Esophagus (tissue), 2 donors: ENCODE measurements at regions not wholly inside any gene's neighbourhood (a gene's known extent, or its start where the extent isn't known, plus 50 kb on each side); places are given as distances from the start of the nearest gene placed in this dataset.
"Not testable (repeated sequence)": the region's sequence is repeated elsewhere in the genome, so short reads cannot be mapped to it uniquely, and the experiment has no call there.

ENCODE experiments used
- H3K27ac ChIP-seq, 2 donors: one replicate each; pipeline ENCODE4 v1.5.1; 2013; ENCODE audit warnings: low read depth in 2 of 2, mild to moderate bottlenecking in 2 of 2, inconsistent platforms in 1 of 2, low read length in 1 of 2, moderate library complexity in 1 of 2
- H3K27me3 ChIP-seq, 2 donors: one replicate each; pipeline ENCODE4 v1.6.1; 2013; ENCODE audit warnings: low read length in 2 of 2, control low read depth in 1 of 2, mild to moderate bottlenecking in 1 of 2; ENCODE audit not compliant: insufficient read depth in 2 of 2, control insufficient read depth in 1 of 2
- H3K36me3 ChIP-seq, 2 donors: one replicate each; pipeline ENCODE4 v1.6.1; 2013; ENCODE audit warnings: low read length in 1 of 2; ENCODE audit not compliant: control insufficient read depth in 2 of 2, insufficient read depth in 2 of 2
- H3K4me1 ChIP-seq, 2 donors: one replicate each; pipeline ENCODE4 v1.6.1; 2013; ENCODE audit warnings: low read length in 1 of 2; ENCODE audit not compliant: control insufficient read depth in 2 of 2, insufficient read depth in 2 of 2
- H3K4me3 ChIP-seq, 2 donors: one replicate each; pipeline ENCODE4 v1.5.1; 2013; ENCODE audit warnings: low read length in 2 of 2, mild to moderate bottlenecking in 2 of 2, low read depth in 1 of 2, moderate library complexity in 1 of 2
- H3K9me3 ChIP-seq, 2 donors: one replicate each; pipeline ENCODE4 v1.6.1; 2013; ENCODE audit warnings: mild to moderate bottlenecking in 2 of 2, low read depth in 1 of 2, low read length in 1 of 2, moderate library complexity in 1 of 2; ENCODE audit not compliant: control insufficient read depth in 2 of 2, insufficient read depth in 1 of 2
- WGBS, 2 donors: extraction: QIAGEN DNeasy Blood & Tissue Kit; methylation state at CpG; one replicate each; pipeline ENCODE4 v1.1.7; 2013; 5-methylcytosine and 5-hydroxymethylcytosine counted together
- donor health status: healthy with polysubstance abuse.
- donor health status: Bipolar disorder and iron deficiency.

- 84 to 90% methylated on average over 6 of the region's 6 CpGs for WGBS, 2 donors
- Histone ChIP-seq H3K4me1 (no peaks in the 10 kb centered on the region), H3K27ac (no peak overlapping the region)
These were observed 81.9 kb upstream of the TMEM178A start for GRCh38 chr2:39583781-39584180.

GRCh38 chr2:39584283-39584965 is 81.3 kb upstream of the TMEM178A start:
- Histone ChIP-seq H3K27me3 (no peaks in the 10 kb centered on the region), H3K4me1 (no peaks in the 10 kb centered on the region), H3K4me3 (no peak overlapping the region), H3K9me3 (peaks cover 3 to 6% of the 10 kb centered on the region in 2 donors), H3K36me3 (no peaks in the 10 kb centered on the region), H3K27ac (no peak overlapping the region)
- WGBS, 2 donors = 49 to 75% methylated on average over 5 of the region's 5 CpGs

More at GRCh38 chr2:39583781-39584180, 81.9 kb upstream of the TMEM178A start:
- H3K4me3 ChIP-seq = no peak overlapping the region
- no peaks in the 10 kb centered on the region for H3K36me3 ChIP-seq
- peaks cover 3 to 6% of the 10 kb centered on the region in 2 donors for H3K9me3 ChIP-seq
- H3K27me3 ChIP-seq = no peaks in the 10 kb centered on the region

- H3K36me3 ChIP-seq, H3K9me3 ChIP-seq, H3K27ac ChIP-seq, H3K4me1 ChIP-seq, H3K4me3 ChIP-seq, H3K27me3 ChIP-seq: not testable (repeated sequence)
- WGBS, 2 donors = 96 to 98% methylated on average over 13 to 20 of the region's 20 CpGs
These were observed 80.2 kb upstream of the TMEM178A start for GRCh38 chr2:39585531-39585930.

- Histone ChIP-seq H3K9me3 (peaks cover 0 to 3% of the 10 kb centered on the region in 2 donors), H3K4me1 (no peaks in the 10 kb centered on the region), H3K27me3 (no peaks in the 10 kb centered on the region), H3K27ac (no peak overlapping the region), H3K36me3 (no peaks in the 10 kb centered on the region), H3K4me3 (no peak overlapping the region)
- WGBS, 2 donors = 92 to 95% methylated on average over 3 of the region's 3 CpGs
These were observed 78.5 kb upstream of the TMEM178A start for GRCh38 chr2:39587168-39587567.

GRCh38 chr2:39587641-39588040 is 78.1 kb upstream of the TMEM178A start:
- H3K9me3 ChIP-seq = peaks cover 0 to 3% of the 10 kb centered on the region in 2 donors
- WGBS, 2 donors = 74 to 81% methylated on average over 1 of the region's 1 CpG
- H3K4me1 ChIP-seq = no peaks in the 10 kb centered on the region
- H3K36me3 ChIP-seq = no peaks in the 10 kb centered on the region
- no peak overlapping the region for H3K4me3 ChIP-seq
- H3K27me3 ChIP-seq = no peaks in the 10 kb centered on the region
- H3K27ac ChIP-seq = no peak overlapping the region

GRCh38 chr2:39593439-39594393 is 72.0 kb upstream of the TMEM178A start:
- H3K4me3 ChIP-seq = no peak overlapping the region
- H3K27ac ChIP-seq = no peak overlapping the region
- peaks cover 0 to 3% of the 10 kb centered on the region in 2 donors for H3K9me3 ChIP-seq
- H3K4me1 ChIP-seq = no peaks in the 10 kb centered on the region
- 62% methylated on average over 9 of the region's 9 CpGs for WGBS, 2 donors
- no peaks in the 10 kb centered on the region for H3K36me3 ChIP-seq
- H3K27me3 ChIP-seq = no peaks in the 10 kb centered on the region

- Histone ChIP-seq H3K9me3 (no peaks in the 10 kb centered on the region), H3K4me1 (no peaks in the 10 kb centered on the region), H3K4me3 (no peak overlapping the region), H3K27me3 (no peaks in the 10 kb centered on the region), H3K27ac (no peak overlapping the region), H3K36me3 (no peaks in the 10 kb centered on the region)
- 82 to 94% methylated on average over 1 of the region's 1 CpG for WGBS, 2 donors
These were observed 70.6 kb upstream of the TMEM178A start for GRCh38 chr2:39595116-39595515.

GRCh38 chr2:39597314-39597713 is 68.4 kb upstream of the TMEM178A start:
- WGBS, 2 donors = 86 to 90% methylated on average over 3 of the region's 3 CpGs

GRCh38 chr2:39602616-39603015 is 63.1 kb upstream of the TMEM178A start:
- Histone ChIP-seq H3K4me3 (no peak overlapping the region), H3K36me3 (no peaks in the 10 kb centered on the region), H3K27ac (no peak overlapping the region), H3K4me1 (no peaks in the 10 kb centered on the region), H3K27me3 (no peaks in the 10 kb centered on the region), H3K9me3 (no peaks in the 10 kb centered on the region)
- WGBS, 2 donors = 94 to 95% methylated on average over 1 of the region's 1 CpG

More at GRCh38 chr2:39597314-39597713, 68.4 kb upstream of the TMEM178A start:
- H3K27me3 ChIP-seq = no peaks in the 10 kb centered on the region
- H3K4me3 ChIP-seq = no peak overlapping the region
- H3K36me3 ChIP-seq = no peaks in the 10 kb centered on the region
- no peak overlapping the region for H3K27ac ChIP-seq
- no peaks in the 10 kb centered on the region for H3K9me3 ChIP-seq
- H3K4me1 ChIP-seq = no peaks in the 10 kb centered on the region
